VCaP (cell line): ENCODE measurements at regions not wholly inside any gene's neighbourhood (a gene's known extent, or its start where the extent isn't known, plus 50 kb on each side); places are given as distances from the start of the nearest gene placed in this dataset.

ENCODE experiments used
- H3K27ac ChIP-seq: fragments of 450-650 bp; 2 replicates; pipeline ENCODE4 v1.5.1; 2017
- CTCF ChIP-seq: fragments of 450-650 bp; conservative IDR thresholded peaks from 2 replicates; pipeline ENCODE4 v1.5.1; 2017; ENCODE audit warnings: mild to moderate bottlenecking, moderate library complexity

- H3K27ac ChIP-seq = no peak overlapping the region
- no peak for TF ChIP-seq CTCF
Measured at GRCh38 chr5:148708854-148709253, 54.5 kb upstream of the HTR4 start.

- TF ChIP-seq CTCF = no peak
Measured at GRCh38 chr5:148711961-148712360, 57.6 kb upstream of the HTR4 start.

GRCh38 chr5:148713735-148714508 lies 59.6 kb upstream of the HTR4 start:
- TF ChIP-seq CTCF = no peak
- no peak overlapping the region for H3K27ac ChIP-seq

More at GRCh38 chr5:148711961-148712360, 57.6 kb upstream of the HTR4 start:
- no peak overlapping the region for H3K27ac ChIP-seq

- TF ChIP-seq CTCF = no peak
- no peak overlapping the region for H3K27ac ChIP-seq
Measured at GRCh38 chr5:148716716-148717115, 62.4 kb upstream of the HTR4 start.

- no peak for TF ChIP-seq CTCF
- H3K27ac ChIP-seq = no peak overlapping the region
Measured at GRCh38 chr5:148717668-148718067, 63.3 kb upstream of the HTR4 start.

- H3K27ac ChIP-seq = no peak overlapping the region
- TF ChIP-seq CTCF = no peak
Measured at GRCh38 chr5:148719605-148720004, 65.3 kb upstream of the HTR4 start.

GRCh38 chr5:148720257-148720656 lies 65.9 kb upstream of the HTR4 start:
- H3K27ac ChIP-seq = no peak overlapping the region
- no peak for TF ChIP-seq CTCF
